ENCODE measurements at regions not wholly inside any gene's neighbourhood (a gene's known extent, or its start where the extent isn't known, plus 50 kb on each side); places are given as distances from the start of the nearest gene placed in this dataset.

DNA sequence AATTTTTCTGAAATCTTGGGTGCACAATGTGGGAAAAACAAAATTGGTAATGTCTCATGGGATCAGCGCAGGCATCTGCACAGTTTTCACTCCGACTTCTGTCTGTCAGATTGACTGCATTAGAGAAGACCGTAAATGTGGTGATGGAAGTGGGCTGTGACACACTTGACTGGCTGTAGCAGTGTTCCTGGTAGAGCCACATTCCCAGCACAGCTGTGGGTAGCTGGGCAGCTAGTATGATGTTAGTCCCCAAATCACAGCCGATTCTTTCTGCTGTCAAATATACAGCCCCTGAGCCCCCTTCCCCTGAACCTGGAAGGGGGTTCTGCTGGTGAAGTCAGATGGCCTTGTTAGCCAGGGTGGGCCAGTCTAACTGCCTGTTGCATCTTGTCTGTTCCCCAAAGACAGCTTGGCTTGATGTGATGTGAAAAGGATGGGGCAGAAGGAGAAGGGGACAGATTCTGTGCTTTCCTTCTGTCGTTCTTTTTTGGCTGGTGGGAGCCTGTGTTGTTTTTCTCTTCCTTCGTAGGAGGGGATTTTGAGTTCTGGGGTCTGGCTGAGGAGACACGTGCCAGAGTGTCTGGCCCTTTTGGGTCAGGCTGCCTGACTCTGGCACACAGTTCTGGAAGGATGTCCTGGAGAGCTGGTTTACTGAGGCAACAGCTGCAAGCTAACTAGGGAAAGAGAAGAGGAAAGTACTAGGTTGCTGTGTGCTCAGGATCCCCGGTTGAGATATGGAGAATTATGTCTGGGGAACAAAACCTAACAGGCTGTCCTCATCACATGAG, 66.4 kb upstream of the SPRY4 start:
- Histone ChIP-seq H3K27ac (no peak overlapping the region), H3K4me1 (no peaks in the 10 kb centered on the region)
- 69% methylated on average over 7 of the region's 8 CpGs for WGBS (ENCODE audit: insufficient coverage, low coverage, low lambda C conversion rate, missing lambda C conversion rate)

GRCh38 chr5:142390334-142390733, 65.5 kb upstream of the SPRY4 start:
- no peaks in the 10 kb centered on the region for H3K4me1 ChIP-seq
- no peak overlapping the region for H3K27ac ChIP-seq
- WGBS (ENCODE audit: insufficient coverage, low coverage, low lambda C conversion rate, missing lambda C conversion rate), result 35% methylated on average over 2 of the region's 3 CpGs
- H3K9me3 ChIP-seq, result no peaks in the 10 kb centered on the region
- ATAC-seq (no peak), DNase-seq (no peak)
- intact Hi-C loops (cut with DNase I), result no loop called here
- no peak for TF ChIP-seq POLR2A (IDR thresholded peaks at IDR 0.05)
- TF ChIP-seq CTCF (IDR thresholded peaks at IDR 0.05), result no peak
- no peak overlapping the region for H3K4me3 ChIP-seq
- H3K27me3 ChIP-seq, result no peaks in the 10 kb centered on the region
- no peaks in the 10 kb centered on the region for H3K36me3 ChIP-seq

More for the DNA sequence above, 66.4 kb upstream of the SPRY4 start:
- ATAC-seq, result no peak
- DNase-seq, result no peak
- TF ChIP-seq POLR2A (IDR thresholded peaks at IDR 0.05) (no peak), CTCF (IDR thresholded peaks at IDR 0.05) (no peak)
- H3K36me3 ChIP-seq, result no peaks in the 10 kb centered on the region
- intact Hi-C loops (cut with DNase I), result no loop called here
- H3K4me3 ChIP-seq, result no peak overlapping the region
- H3K27me3 ChIP-seq, result no peaks in the 10 kb centered on the region
- H3K9me3 ChIP-seq, result no peaks in the 10 kb centered on the region

- intact Hi-C loops (cut with DNase I), result no loop called here
- peak in 1 of 4 donors; percentile 43 for ATAC-seq
- no peak for TF ChIP-seq POLR2A (IDR thresholded peaks at IDR 0.05)
- TF ChIP-seq CTCF (IDR thresholded peaks at IDR 0.05), result no peak
- no peak overlapping the region for H3K27ac ChIP-seq
- H3K27me3 ChIP-seq, result no peaks in the 10 kb centered on the region
- H3K9me3 ChIP-seq, result no peaks in the 10 kb centered on the region
- WGBS (ENCODE audit: insufficient coverage, low coverage, low lambda C conversion rate, missing lambda C conversion rate), result 81% methylated on average over 1 of the region's 1 CpG
- H3K36me3 ChIP-seq, result no peaks in the 10 kb centered on the region
- DNase-seq, result no peak
- no peaks in the 10 kb centered on the region for H3K4me1 ChIP-seq
- H3K4me3 ChIP-seq, result no peak overlapping the region
Observed at GRCh38 chr5:142388696-142389095, 63.9 kb upstream of the SPRY4 start.

- Histone ChIP-seq H3K4me3 (no peak overlapping the region), H3K4me1 (no peaks in the 10 kb centered on the region), H3K27ac (no peak overlapping the region), H3K27me3 (no peaks in the 10 kb centered on the region), H3K36me3 (no peaks in the 10 kb centered on the region), H3K9me3 (no peaks in the 10 kb centered on the region)
- 81% methylated on average over 3 of the region's 3 CpGs for WGBS (ENCODE audit: insufficient coverage, low coverage, low lambda C conversion rate, missing lambda C conversion rate)
- TF ChIP-seq POLR2A (IDR thresholded peaks at IDR 0.05) (no peak), CTCF (IDR thresholded peaks at IDR 0.05) (no peak)
- DNase-seq (no peak), ATAC-seq (no peak)
- intact Hi-C loops (cut with DNase I), result no loop called here
Observed at GRCh38 chr5:142387024-142387682, 62.3 kb upstream of the SPRY4 start.

Measured in right lobe of liver (tissue), 6 donors.